Tibial nerve (tissue), 4 donors: ENCODE measurements at regions not wholly inside any gene's neighbourhood (a gene's known extent, or its start where the extent isn't known, plus 50 kb on each side); places are given as distances from the start of the nearest gene placed in this dataset.

Experiments
- EP300 ChIP-seq, 2 donors: sonication (generic); formaldehyde crosslinking; IDR thresholded peaks; one replicate each; pipeline ENCODE4 v1.6.1; 2017; ENCODE audit warnings: antibody characterized with exemption in 2 of 2, mild to moderate bottlenecking in 1 of 2
- TF ChIP-seq, protein P1 (sequence below), 5 experiments: fragments of 200-600 bp in 3 of 5; fragments of 450-650 bp in 2 of 5; sonication (generic) in 3 of 5; IDR thresholded peaks; one replicate each; pipeline ENCODE4 v1.5.1; 2016 to 2019; ENCODE audit warnings: antibody characterized with exemption in 5 of 5, mild to moderate bottlenecking in 3 of 5, moderate library complexity in 2 of 5

DNA sequence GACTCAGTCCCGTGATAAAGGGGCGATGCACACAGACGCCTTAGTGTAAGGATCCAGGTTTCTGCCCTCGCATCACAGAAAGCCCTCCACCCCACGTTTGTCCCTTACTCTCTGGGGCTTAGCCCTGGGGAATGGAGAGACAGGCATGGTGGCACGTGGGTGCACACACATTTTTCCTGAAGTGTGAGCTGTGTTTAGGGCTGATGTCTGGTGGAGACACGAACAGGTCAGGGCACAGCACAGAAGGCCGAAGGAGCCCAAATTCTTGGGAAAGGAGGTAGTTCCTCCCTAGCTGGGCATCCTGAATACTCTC lies 84.3 kb upstream of the DHRSX start:
- TF ChIP-seq, protein P1, sequence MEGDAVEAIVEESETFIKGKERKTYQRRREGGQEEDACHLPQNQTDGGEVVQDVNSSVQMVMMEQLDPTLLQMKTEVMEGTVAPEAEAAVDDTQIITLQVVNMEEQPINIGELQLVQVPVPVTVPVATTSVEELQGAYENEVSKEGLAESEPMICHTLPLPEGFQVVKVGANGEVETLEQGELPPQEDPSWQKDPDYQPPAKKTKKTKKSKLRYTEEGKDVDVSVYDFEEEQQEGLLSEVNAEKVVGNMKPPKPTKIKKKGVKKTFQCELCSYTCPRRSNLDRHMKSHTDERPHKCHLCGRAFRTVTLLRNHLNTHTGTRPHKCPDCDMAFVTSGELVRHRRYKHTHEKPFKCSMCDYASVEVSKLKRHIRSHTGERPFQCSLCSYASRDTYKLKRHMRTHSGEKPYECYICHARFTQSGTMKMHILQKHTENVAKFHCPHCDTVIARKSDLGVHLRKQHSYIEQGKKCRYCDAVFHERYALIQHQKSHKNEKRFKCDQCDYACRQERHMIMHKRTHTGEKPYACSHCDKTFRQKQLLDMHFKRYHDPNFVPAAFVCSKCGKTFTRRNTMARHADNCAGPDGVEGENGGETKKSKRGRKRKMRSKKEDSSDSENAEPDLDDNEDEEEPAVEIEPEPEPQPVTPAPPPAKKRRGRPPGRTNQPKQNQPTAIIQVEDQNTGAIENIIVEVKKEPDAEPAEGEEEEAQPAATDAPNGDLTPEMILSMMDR (IDR thresholded peaks at IDR 0.05), result no peak
- TF ChIP-seq EP300 (IDR thresholded peaks at IDR 0.05), result no peak
